PC-9 (cell line): ENCODE measurements at regions not wholly inside any gene's neighbourhood (a gene's known extent, or its start where the extent isn't known, plus 50 kb on each side); places are given as distances from the start of the nearest gene placed in this dataset.

Experiments
- BruUV-seq: library from RNA; stranded (reverse); fragments of 400-500 nt; replicated peaks from 2 replicates; lab custom pipeline; 2021; lab: Mats Ljungman, UMichigan
- CTCF ChIA-PET: fragments of 300-600 bp; sonication (Branson Sonifier 250); formaldehyde crosslinking; loops from one replicate; lab custom pipeline; 2022; ENCODE audit warnings: antibody characterized with exemption; lab: Charles Lee
- POLR2A ChIA-PET: fragments of 300-600 bp; sonication (Branson Sonifier 250); formaldehyde crosslinking; loops from one replicate; lab custom pipeline; 2022; ENCODE audit warnings: antibody characterized with exemption; ENCODE audit not compliant: unreplicated experiment; lab: Charles Lee
- DNase-seq, 2 experiments: peaks; one replicate each; pipeline versions ENCODE4 v3.0.0 to v3.0.0-alpha.2; 2015 to 2022; ENCODE audit warnings: mixed read lengths in 1 of 2
- H2AFZ ChIP-seq: fragments of 200-600 bp; sonication (generic); 2 replicates; pipeline ENCODE4 v1.8.1; 2017; ENCODE audit warnings: antibody characterized with exemption
- H3F3A ChIP-seq: fragments of 200-600 bp; sonication (generic); 2 replicates; pipeline ENCODE4 v1.8.1; 2017; ENCODE audit warnings: antibody characterized with exemption, mild to moderate bottlenecking, low read depth; ENCODE audit not compliant: insufficient read depth
- H3K27ac ChIP-seq: fragments of 200-600 bp; sonication (generic); 2 replicates; pipeline ENCODE4 v1.6.1; 2016; ENCODE audit warnings: mixed run types
- H3K27me3 ChIP-seq: fragments of 200-600 bp; sonication (generic); 2 replicates; pipeline ENCODE4 v1.6.1; 2016; ENCODE audit warnings: low read depth, mixed run types; ENCODE audit not compliant: insufficient read depth
- H3K36me3 ChIP-seq: fragments of 200-600 bp; sonication (generic); 2 replicates; pipeline ENCODE4 v1.6.1; 2016; ENCODE audit warnings: low read depth, mixed run types
- H3K4me1 ChIP-seq: fragments of 200-600 bp; sonication (generic); replicated peaks from 2 replicates; pipeline ENCODE4 v1.6.1; 2016; ENCODE audit warnings: mixed run types; ENCODE audit not compliant: insufficient read depth
- H3K4me2 ChIP-seq: fragments of 200-600 bp; sonication (generic); 2 replicates; pipeline ENCODE4 v1.6.1; 2017; ENCODE audit warnings: mixed run types
- H3K4me3 ChIP-seq: fragments of 200-600 bp; sonication (generic); 2 replicates; pipeline ENCODE4 v1.6.1; 2016; ENCODE audit warnings: mixed run types
- H3K79me2 ChIP-seq: fragments of 200-600 bp; sonication (generic); 2 replicates; pipeline ENCODE4 v1.6.1; 2017; ENCODE audit warnings: low read depth, mixed run types
- H3K9me2 ChIP-seq: fragments of 200-600 bp; sonication (generic); 2 replicates; pipeline ENCODE4 v1.8.1; 2017; ENCODE audit warnings: mild to moderate bottlenecking; ENCODE audit not compliant: insufficient read depth
- H3K9me3 ChIP-seq: fragments of 200-600 bp; sonication (generic); 2 replicates; pipeline ENCODE4 v1.8.1; 2016; ENCODE audit warnings: low read depth; ENCODE audit not compliant: insufficient read depth
- H4K20me1 ChIP-seq: fragments of 200-600 bp; sonication (generic); 2 replicates; pipeline ENCODE4 v1.8.1; 2017; ENCODE audit not compliant: insufficient read depth
- CTCF ChIP-seq: fragments of 200-600 bp; sonication (generic); conservative IDR thresholded peaks from 2 replicates; pipeline ENCODE4 v1.6.1; 2017; ENCODE audit warnings: mixed run types, antibody characterized with exemption, mild to moderate bottlenecking, moderate library complexity
- EZH2 ChIP-seq: fragments of 200-600 bp; sonication (generic); IDR thresholded peaks from 2 replicates; pipeline ENCODE4 v1.8.0; 2017; ENCODE audit warnings: antibody characterized with exemption, low read depth
- intact Hi-C: fragments of 100-400 bp; cut with micrococcal nuclease; formaldehyde crosslinking; loops from one replicate; pipeline ENCODE4 v1.10.0; 2022; ENCODE audit not compliant: unreplicated experiment

- DNase-seq, result no peak
- Histone ChIP-seq H3K4me1 (peaks cover 27% of the 10 kb centered on the region), H2AFZ (no peak overlapping the region), H3K79me2 (no peaks in the 10 kb centered on the region), H3K36me3 (no peaks in the 10 kb centered on the region), H4K20me1 (no peaks in the 10 kb centered on the region), H3K4me2 (no peak overlapping the region), H3K27me3 (no peaks in the 10 kb centered on the region), H3K4me3 (no peak overlapping the region), H3K9me2 (no peaks in the 10 kb centered on the region), H3K9me3 (no peaks in the 10 kb centered on the region), H3K27ac (no peak overlapping the region), H3F3A (0 out of 2 replicates have a peak, but pooled peaks cover 6% of the 10 kb centered on the region)
- intact Hi-C loops, result loop anchor here (2.0 to 5.0 kb wide), 2 partner anchors 71 to 90 kb away; no protein-coding TSS in a partner anchor
- POLR2A ChIA-PET, result no interaction called here
- CTCF ChIA-PET, result no interaction called here
- TF ChIP-seq CTCF, result no peak
- no peak for TF ChIP-seq EZH2
- no TSS peak for BruUV-seq
Observed at GRCh38 chr1:29641921-29642320, 405.6 kb downstream of the PTPRU start.

- Histone ChIP-seq H3K9me2 (no peaks in the 10 kb centered on the region), H3K4me2 (peak overlapping the region; percentile 55), H3K79me2 (no peaks in the 10 kb centered on the region), H3K4me1 (peaks cover 27% of the 10 kb centered on the region), H3K9me3 (no peaks in the 10 kb centered on the region), H4K20me1 (no peaks in the 10 kb centered on the region), H3K4me3 (no peak overlapping the region), H2AFZ (peak overlapping the region; percentile 77; the same call in 1 of the 2 replicates), H3K36me3 (no peaks in the 10 kb centered on the region), H3F3A (0 out of 2 replicates have a peak, but pooled peaks cover 6% of the 10 kb centered on the region), H3K27me3 (no peaks in the 10 kb centered on the region), H3K27ac (peak overlapping the region; percentile 66)
- TSS peak; percentile 71 for BruUV-seq
- intact Hi-C loops, result loop anchor here (2.0 to 5.0 kb wide), 2 partner anchors 70 to 88 kb away; no protein-coding TSS in a partner anchor
- CTCF ChIA-PET, result interaction anchor here (0.6 kb wide), 1 partner anchor 37 kb away, joined by 4 read pairs; no protein-coding TSS in a partner anchor
- DNase-seq, result no peak
- TF ChIP-seq EZH2 (no peak), CTCF (no peak)
- POLR2A ChIA-PET, result interaction anchor here (0.5 kb wide), 1 partner anchor 12 kb away, joined by 3 read pairs; no protein-coding TSS in a partner anchor
Observed at GRCh38 chr1:29640428-29640785, 404.1 kb downstream of the PTPRU start.

GRCh38 chr1:29639741-29640427 lies 403.6 kb downstream of the PTPRU start:
- DNase-seq, result peak; percentile 85 to 87
- 0 out of 2 replicates have a peak, but pooled peaks cover 6% of the 10 kb centered on the region for H3F3A ChIP-seq
- H3K27ac ChIP-seq, result peak overlapping the region; percentile 66
- H3K4me3 ChIP-seq, result no peak overlapping the region
- POLR2A ChIA-PET, result interaction anchor here (0.5 to 0.8 kb wide), 2 partner anchors 13 to 70 kb away, joined by 3 to 5 read pairs; no protein-coding TSS in a partner anchor
- no peaks in the 10 kb centered on the region for H3K9me3 ChIP-seq
- peak overlapping the region; percentile 77; the same call in 1 of the 2 replicates for H2AFZ ChIP-seq
- intact Hi-C loops, result loop anchor here (2.0 to 5.0 kb wide), 2 partner anchors 69 to 88 kb away; no protein-coding TSS in a partner anchor
- TF ChIP-seq CTCF, result no peak
- no peak for TF ChIP-seq EZH2
- H3K4me1 ChIP-seq, result peaks cover 27% of the 10 kb centered on the region
- H3K36me3 ChIP-seq, result no peaks in the 10 kb centered on the region
- no peaks in the 10 kb centered on the region for H3K9me2 ChIP-seq
- no peaks in the 10 kb centered on the region for H4K20me1 ChIP-seq
- H3K79me2 ChIP-seq, result no peaks in the 10 kb centered on the region
- CTCF ChIA-PET, result interaction anchor here (0.6 to 0.8 kb wide), 2 partner anchors 38 to 472 kb away, joined by 4 read pairs; no protein-coding TSS in a partner anchor
- H3K4me2 ChIP-seq, result peak overlapping the region; percentile 55
- H3K27me3 ChIP-seq, result no peaks in the 10 kb centered on the region
- TSS peak; percentile 98 for BruUV-seq
